Breast epithelium (tissue), 4 donors: ENCODE measurements at regions not wholly inside any gene's neighbourhood (a gene's known extent, or its start where the extent isn't known, plus 50 kb on each side); places are given as distances from the start of the nearest gene placed in this dataset.

Experiments used
- DNase-seq, 2 donors: peaks; one replicate each; pipeline ENCODE4 v3.0.0-alpha.2; 2019; ENCODE audit warnings: low spot score in 2 of 2
- H3K27ac ChIP-seq, 2 donors: fragments of 200-600 bp; sonication (generic) in 1 of 2; one replicate each; pipeline ENCODE4 v1.5.1; 2016 to 2019; ENCODE audit warnings: mild to moderate bottlenecking in 1 of 2
- H3K27me3 ChIP-seq, 2 donors: fragments of 200-600 bp; sonication (generic) in 1 of 2; one replicate each; pipeline versions ENCODE4 v1.5.1 to v1.6.0; 2017 to 2019; ENCODE audit warnings: control low read depth in 1 of 2, mild to moderate bottlenecking in 1 of 2
- H3K36me3 ChIP-seq: fragments of 200-600 bp; one replicate; pipeline ENCODE4 v1.5.1; 2019
- H3K4me1 ChIP-seq, 2 donors: fragments of 200-600 bp; sonication (generic); one replicate each; pipeline ENCODE4 v1.5.1; 2016 to 2019; ENCODE audit warnings: control low read depth in 1 of 2
- H3K4me3 ChIP-seq, 3 donors: fragments of 200-600 bp; sonication (generic); 1 replicate in 2 of 3; 2 replicates in 1 of 3; pipeline ENCODE4 v1.5.1; 2016 to 2019; ENCODE audit warnings: mild to moderate bottlenecking in 3 of 3, moderate library complexity in 2 of 3
- H3K9me3 ChIP-seq, 2 donors: fragments of 200-600 bp; sonication (generic) in 1 of 2; one replicate each; pipeline ENCODE4 v1.5.1; 2016 to 2019; ENCODE audit warnings: control low read depth in 1 of 2
- CTCF ChIP-seq, 3 donors: fragments of 450-650 bp; IDR thresholded peaks; one replicate each; pipeline ENCODE4 v1.5.1; 2016 to 2017; ENCODE audit warnings: antibody characterized with exemption in 3 of 3, mild to moderate bottlenecking in 3 of 3, moderate library complexity in 3 of 3
- intact Hi-C: fragments of 100-400 bp; cut with DNase I; formaldehyde crosslinking; loops from one replicate; pipeline ENCODE4 v1.15.1; 2023; ENCODE audit warnings: low total_unique reads

- intact Hi-C loops: no loop called here
- no peak overlapping the region for H3K27ac ChIP-seq
- no peak overlapping the region for H3K4me3 ChIP-seq
- no peaks in the 10 kb centered on the region for H3K27me3 ChIP-seq
- no peaks in the 10 kb centered on the region for H3K9me3 ChIP-seq
- H3K4me1 ChIP-seq: no peaks in the 10 kb centered on the region
- no peak for DNase-seq
- no peak for TF ChIP-seq CTCF (IDR thresholded peaks at IDR 0.05)
- H3K36me3 ChIP-seq: no peaks in the 10 kb centered on the region
Observed at GRCh38 chr9:21751998-21752397, 50.4 kb upstream of the MTAP start.
